ENCODE measurements at regions not wholly inside any gene's neighbourhood (a gene's known extent, or its start where the extent isn't known, plus 50 kb on each side); places are given as distances from the start of the nearest gene placed in this dataset.

- H3K36me3 ChIP-seq = no peaks in the 10 kb centered on the region
- no peak overlapping the region for H3K27ac ChIP-seq (replicated peaks)
- no peak overlapping the region for H3K4me3 ChIP-seq
- H3K4me1 ChIP-seq = no peaks in the 10 kb centered on the region
- intact Hi-C loops (cut with micrococcal nuclease) = no loop called here
- no peak for TF ChIP-seq CTCF (IDR thresholded peaks at IDR 0.05; ENCODE audit: borderline replicate concordance)
- no peaks in the 10 kb centered on the region for H3K27me3 ChIP-seq (ENCODE audit: low read depth)
- no peak for DNase-seq
- no peaks in the 10 kb centered on the region for H3K9me3 ChIP-seq (replicated peaks)
Observed at GRCh38 chr7:47681249-47681810, 99.4 kb upstream of the TNS3 start.

GRCh38 chr7:47678641-47679380 lies 96.9 kb upstream of the TNS3 start:
- TF ChIP-seq CTCF (IDR thresholded peaks at IDR 0.05; ENCODE audit: borderline replicate concordance) = no peak
- intact Hi-C loops (cut with micrococcal nuclease) = no loop called here

GRCh38 chr7:47677664-47678063 lies 95.8 kb upstream of the TNS3 start:
- H3K36me3 ChIP-seq = no peaks in the 10 kb centered on the region
- DNase-seq = no peak
- no peaks in the 10 kb centered on the region for H3K4me1 ChIP-seq
- no peak for TF ChIP-seq CTCF (IDR thresholded peaks at IDR 0.05; ENCODE audit: borderline replicate concordance)
- intact Hi-C loops (cut with micrococcal nuclease) = no loop called here
- no peaks in the 10 kb centered on the region for H3K9me3 ChIP-seq (replicated peaks)
- H3K27me3 ChIP-seq (ENCODE audit: low read depth) = no peaks in the 10 kb centered on the region
- H3K27ac ChIP-seq (replicated peaks) = no peak overlapping the region
- H3K4me3 ChIP-seq = no peak overlapping the region

More at GRCh38 chr7:47678641-47679380, 96.9 kb upstream of the TNS3 start:
- Histone ChIP-seq H3K27me3 (ENCODE audit: low read depth) (no peaks in the 10 kb centered on the region), H3K9me3 (replicated peaks) (no peaks in the 10 kb centered on the region), H3K4me1 (no peaks in the 10 kb centered on the region), H3K27ac (replicated peaks) (no peak overlapping the region), H3K4me3 (no peak overlapping the region), H3K36me3 (no peaks in the 10 kb centered on the region)
- no peak for DNase-seq

GRCh38 chr7:47677093-47677492 lies 95.2 kb upstream of the TNS3 start:
- Histone ChIP-seq H3K4me1 (no peaks in the 10 kb centered on the region), H3K27ac (replicated peaks) (no peak overlapping the region), H3K27me3 (ENCODE audit: low read depth) (no peaks in the 10 kb centered on the region), H3K4me3 (no peak overlapping the region), H3K9me3 (replicated peaks) (no peaks in the 10 kb centered on the region), H3K36me3 (no peaks in the 10 kb centered on the region)
- intact Hi-C loops (cut with micrococcal nuclease) = no loop called here
- no peak for TF ChIP-seq CTCF (IDR thresholded peaks at IDR 0.05; ENCODE audit: borderline replicate concordance)
- DNase-seq = no peak

GRCh38 chr7:47672977-47673381 lies 91.1 kb upstream of the TNS3 start:
- no peak overlapping the region for H3K27ac ChIP-seq (replicated peaks)
- no peak overlapping the region for H3K4me3 ChIP-seq
- intact Hi-C loops (cut with micrococcal nuclease) = no loop called here
- DNase-seq = no peak
- H3K4me1 ChIP-seq = no peaks in the 10 kb centered on the region
- TF ChIP-seq CTCF (IDR thresholded peaks at IDR 0.05; ENCODE audit: borderline replicate concordance) = no peak
- H3K27me3 ChIP-seq (ENCODE audit: low read depth) = no peaks in the 10 kb centered on the region
- H3K36me3 ChIP-seq = no peaks in the 10 kb centered on the region
- H3K9me3 ChIP-seq (replicated peaks) = no peaks in the 10 kb centered on the region

Data from left ventricle myocardium inferior (tissue), 1 donor.